NCI-H2029 (cell line): ENCODE measurements at regions not wholly inside any gene's neighbourhood (a gene's known extent, or its start where the extent isn't known, plus 50 kb on each side); places are given as distances from the start of the nearest gene placed in this dataset.

Source experiments
- DNase-seq: peaks from one replicate; lab custom pipeline; 2025; lab: John Stamatoyannopoulos, UW

- DNase-seq = no peak
These were observed 714.7 kb downstream of the EPHA4 start for GRCh38 chr2:220857368-220857767.

- DNase-seq = no peak
These were observed 714.0 kb downstream of the EPHA4 start for GRCh38 chr2:220858101-220858500.

GRCh38 chr2:220871909-220872308 lies 700.2 kb downstream of the EPHA4 start:
- no peak for DNase-seq

GRCh38 chr2:220876080-220876824 lies 695.9 kb downstream of the EPHA4 start:
- DNase-seq = no peak

- DNase-seq = no peak
These were observed 694.6 kb downstream of the EPHA4 start for GRCh38 chr2:220877491-220877890.

GRCh38 chr2:220877897-220878296 lies 694.2 kb downstream of the EPHA4 start:
- DNase-seq = no peak

- DNase-seq = no peak
These were observed 691.2 kb downstream of the EPHA4 start for GRCh38 chr2:220880623-220881596.

GRCh38 chr2:220882507-220882906 lies 689.6 kb downstream of the EPHA4 start:
- DNase-seq = no peak

- DNase-seq = no peak
These were observed 686.5 kb downstream of the EPHA4 start for GRCh38 chr2:220885593-220885992.

- no peak for DNase-seq
These were observed 684.7 kb downstream of the EPHA4 start for GRCh38 chr2:220887271-220887870.

- no peak for DNase-seq
These were observed 684.2 kb downstream of the EPHA4 start for GRCh38 chr2:220887876-220888275.

- no peak for DNase-seq
These were observed 681.2 kb downstream of the EPHA4 start for GRCh38 chr2:220890931-220891330.

- DNase-seq = no peak
These were observed 680.7 kb downstream of the EPHA4 start for GRCh38 chr2:220891405-220891804.

GRCh38 chr2:220892018-220892634 lies 680.0 kb downstream of the EPHA4 start:
- no peak for DNase-seq

- DNase-seq = no peak
These were observed 678.7 kb downstream of the EPHA4 start for GRCh38 chr2:220893411-220893810.

- peak; percentile 7 for DNase-seq
These were observed 678.0 kb downstream of the EPHA4 start for GRCh38 chr2:220894069-220894468.

- no peak for DNase-seq
These were observed 672.6 kb downstream of the EPHA4 start for GRCh38 chr2:220899492-220899891.

- no peak for DNase-seq
These were observed 668.1 kb downstream of the EPHA4 start for GRCh38 chr2:220904015-220904414.

GRCh38 chr2:220913384-220913783 lies 658.7 kb downstream of the EPHA4 start:
- DNase-seq = no peak

- DNase-seq = no peak
These were observed 656.9 kb downstream of the EPHA4 start for GRCh38 chr2:220915092-220915623.

- no peak for DNase-seq
These were observed 655.2 kb downstream of the EPHA4 start for GRCh38 chr2:220916931-220917330.
